ENCODE measurements at regions not wholly inside any gene's neighbourhood (a gene's known extent, or its start where the extent isn't known, plus 50 kb on each side); places are given as distances from the start of the nearest gene placed in this dataset.

DNA sequence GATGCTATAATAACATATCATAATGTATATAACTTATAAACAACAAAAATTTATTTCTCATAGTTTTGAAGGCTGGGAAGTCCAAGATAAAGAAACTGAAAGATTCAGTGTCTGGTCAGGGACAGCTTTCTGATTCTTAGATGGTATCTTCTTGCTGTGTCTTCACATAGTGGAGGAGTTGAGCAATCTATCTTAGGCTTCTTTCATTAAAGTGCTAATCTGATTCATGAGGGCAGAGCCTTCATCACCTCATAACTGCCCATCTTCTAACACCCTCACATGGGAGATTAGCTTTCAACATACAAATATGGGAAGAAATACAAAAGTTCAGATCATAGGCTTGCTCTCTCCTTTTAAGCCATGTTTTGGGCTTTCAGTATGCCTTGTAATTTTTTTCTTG, 774.8 kb upstream of the EPHA6 start:
- Histone ChIP-seq H3K4me1 (ENCODE audit: insufficient read depth) (no peaks in the 10 kb centered on the region), H3K79me2 (replicated peaks; ENCODE audit: insufficient read depth) (no peaks in the 10 kb centered on the region), H3K36me3 (ENCODE audit: insufficient read depth) (no peaks in the 10 kb centered on the region), H4K20me1 (replicated peaks; ENCODE audit: insufficient read depth) (no peaks in the 10 kb centered on the region), H3K27ac (ENCODE audit: low read depth) (no peak overlapping the region), H3F3A (replicated peaks; ENCODE audit: low read depth) (no peaks in the 10 kb centered on the region), H3K9me2 (ENCODE audit: insufficient read depth) (peaks cover 10% of the 10 kb centered on the region; the same call in 1 of the 2 replicates), H3K4me3 (no peak overlapping the region), H2AFZ (0 out of 2 replicates have a peak overlapping the region, but pooled peaks have one; percentile 11), H3K4me2 (no peak overlapping the region), H3K27me3 (ENCODE audit: insufficient read depth) (no peaks in the 10 kb centered on the region)
- DNase-seq (ENCODE audit: low spot score) (no peak), ATAC-seq (no peak)
- Mint-ChIP-seq H3K4me3 (no peak overlapping the region), H3K9me3 (peaks cover 5% of the 10 kb centered on the region; the same call in 2 of the 3 replicates), H3K27me3 (ENCODE audit: insufficient read depth, low read depth, poor library complexity) (peaks cover 3% of the 10 kb centered on the region), H3K27ac (no peak overlapping the region), H3K36me3 (ENCODE audit: low read depth) (peaks cover 13% of the 10 kb centered on the region; the same call in 2 of the 3 replicates), H3K4me1 (no peaks in the 10 kb centered on the region)
- TF ChIP-seq STAT1 (IDR thresholded peaks at IDR 0.05; ENCODE audit: unreplicated experiment): no peak
- TF ChIP-seq EZH2 (IDR thresholded peaks at IDR 0.05; ENCODE audit: low read depth, unreplicated experiment): no peak
- TF ChIP-seq, protein P1, sequence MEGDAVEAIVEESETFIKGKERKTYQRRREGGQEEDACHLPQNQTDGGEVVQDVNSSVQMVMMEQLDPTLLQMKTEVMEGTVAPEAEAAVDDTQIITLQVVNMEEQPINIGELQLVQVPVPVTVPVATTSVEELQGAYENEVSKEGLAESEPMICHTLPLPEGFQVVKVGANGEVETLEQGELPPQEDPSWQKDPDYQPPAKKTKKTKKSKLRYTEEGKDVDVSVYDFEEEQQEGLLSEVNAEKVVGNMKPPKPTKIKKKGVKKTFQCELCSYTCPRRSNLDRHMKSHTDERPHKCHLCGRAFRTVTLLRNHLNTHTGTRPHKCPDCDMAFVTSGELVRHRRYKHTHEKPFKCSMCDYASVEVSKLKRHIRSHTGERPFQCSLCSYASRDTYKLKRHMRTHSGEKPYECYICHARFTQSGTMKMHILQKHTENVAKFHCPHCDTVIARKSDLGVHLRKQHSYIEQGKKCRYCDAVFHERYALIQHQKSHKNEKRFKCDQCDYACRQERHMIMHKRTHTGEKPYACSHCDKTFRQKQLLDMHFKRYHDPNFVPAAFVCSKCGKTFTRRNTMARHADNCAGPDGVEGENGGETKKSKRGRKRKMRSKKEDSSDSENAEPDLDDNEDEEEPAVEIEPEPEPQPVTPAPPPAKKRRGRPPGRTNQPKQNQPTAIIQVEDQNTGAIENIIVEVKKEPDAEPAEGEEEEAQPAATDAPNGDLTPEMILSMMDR (conservative IDR thresholded peaks at IDR 0.05; ENCODE audit: low read depth in 2 of 2): no peak
- TF ChIP-seq ZNF114 (CRISPR knock-in tag; IDR thresholded peaks at IDR 0.05): no peak
- TF ChIP-seq, protein P2, sequence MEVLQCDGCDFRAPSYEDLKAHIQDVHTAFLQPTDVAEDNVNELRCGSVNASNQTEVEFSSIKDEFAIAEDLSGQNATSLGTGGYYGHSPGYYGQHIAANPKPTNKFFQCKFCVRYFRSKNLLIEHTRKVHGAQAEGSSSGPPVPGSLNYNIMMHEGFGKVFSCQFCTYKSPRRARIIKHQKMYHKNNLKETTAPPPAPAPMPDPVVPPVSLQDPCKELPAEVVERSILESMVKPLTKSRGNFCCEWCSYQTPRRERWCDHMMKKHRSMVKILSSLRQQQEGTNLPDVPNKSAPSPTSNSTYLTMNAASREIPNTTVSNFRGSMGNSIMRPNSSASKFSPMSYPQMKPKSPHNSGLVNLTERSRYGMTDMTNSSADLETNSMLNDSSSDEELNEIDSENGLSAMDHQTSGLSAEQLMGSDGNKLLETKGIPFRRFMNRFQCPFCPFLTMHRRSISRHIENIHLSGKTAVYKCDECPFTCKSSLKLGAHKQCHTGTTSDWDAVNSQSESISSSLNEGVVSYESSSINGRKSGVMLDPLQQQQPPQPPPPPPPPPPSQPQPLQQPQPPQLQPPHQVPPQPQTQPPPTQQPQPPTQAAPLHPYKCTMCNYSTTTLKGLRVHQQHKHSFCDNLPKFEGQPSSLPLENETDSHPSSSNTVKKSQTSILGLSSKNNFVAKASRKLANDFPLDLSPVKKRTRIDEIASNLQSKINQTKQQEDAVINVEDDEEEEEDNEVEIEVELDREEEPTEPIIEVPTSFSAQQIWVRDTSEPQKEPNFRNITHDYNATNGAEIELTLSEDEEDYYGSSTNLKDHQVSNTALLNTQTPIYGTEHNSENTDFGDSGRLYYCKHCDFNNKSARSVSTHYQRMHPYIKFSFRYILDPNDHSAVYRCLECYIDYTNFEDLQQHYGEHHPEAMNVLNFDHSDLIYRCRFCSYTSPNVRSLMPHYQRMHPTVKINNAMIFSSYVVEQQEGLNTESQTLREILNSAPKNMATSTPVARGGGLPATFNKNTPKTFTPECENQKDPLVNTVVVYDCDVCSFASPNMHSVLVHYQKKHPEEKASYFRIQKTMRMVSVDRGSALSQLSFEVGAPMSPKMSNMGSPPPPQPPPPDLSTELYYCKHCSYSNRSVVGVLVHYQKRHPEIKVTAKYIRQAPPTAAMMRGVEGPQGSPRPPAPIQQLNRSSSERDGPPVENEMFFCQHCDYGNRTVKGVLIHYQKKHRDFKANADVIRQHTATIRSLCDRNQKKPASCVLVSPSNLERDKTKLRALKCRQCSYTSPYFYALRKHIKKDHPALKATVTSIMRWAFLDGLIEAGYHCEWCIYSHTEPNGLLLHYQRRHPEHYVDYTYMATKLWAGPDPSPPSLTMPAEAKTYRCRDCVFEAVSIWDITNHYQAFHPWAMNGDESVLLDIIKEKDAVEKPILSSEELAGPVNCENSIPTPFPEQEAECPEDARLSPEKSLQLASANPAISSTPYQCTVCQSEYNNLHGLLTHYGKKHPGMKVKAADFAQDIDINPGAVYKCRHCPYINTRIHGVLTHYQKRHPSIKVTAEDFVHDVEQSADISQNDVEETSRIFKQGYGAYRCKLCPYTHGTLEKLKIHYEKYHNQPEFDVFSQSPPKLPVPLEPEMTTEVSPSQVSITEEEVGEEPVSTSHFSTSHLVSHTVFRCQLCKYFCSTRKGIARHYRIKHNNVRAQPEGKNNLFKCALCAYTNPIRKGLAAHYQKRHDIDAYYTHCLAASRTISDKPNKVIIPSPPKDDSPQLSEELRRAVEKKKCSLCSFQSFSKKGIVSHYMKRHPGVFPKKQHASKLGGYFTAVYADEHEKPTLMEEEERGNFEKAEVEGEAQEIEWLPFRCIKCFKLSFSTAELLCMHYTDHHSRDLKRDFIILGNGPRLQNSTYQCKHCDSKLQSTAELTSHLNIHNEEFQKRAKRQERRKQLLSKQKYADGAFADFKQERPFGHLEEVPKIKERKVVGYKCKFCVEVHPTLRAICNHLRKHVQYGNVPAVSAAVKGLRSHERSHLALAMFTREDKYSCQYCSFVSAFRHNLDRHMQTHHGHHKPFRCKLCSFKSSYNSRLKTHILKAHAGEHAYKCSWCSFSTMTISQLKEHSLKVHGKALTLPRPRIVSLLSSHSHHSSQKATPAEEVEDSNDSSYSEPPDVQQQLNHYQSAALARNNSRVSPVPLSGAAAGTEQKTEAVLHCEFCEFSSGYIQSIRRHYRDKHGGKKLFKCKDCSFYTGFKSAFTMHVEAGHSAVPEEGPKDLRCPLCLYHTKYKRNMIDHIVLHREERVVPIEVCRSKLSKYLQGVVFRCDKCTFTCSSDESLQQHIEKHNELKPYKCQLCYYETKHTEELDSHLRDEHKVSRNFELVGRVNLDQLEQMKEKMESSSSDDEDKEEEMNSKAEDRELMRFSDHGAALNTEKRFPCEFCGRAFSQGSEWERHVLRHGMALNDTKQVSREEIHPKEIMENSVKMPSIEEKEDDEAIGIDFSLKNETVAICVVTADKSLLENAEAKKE (CRISPR knock-in tag; IDR thresholded peaks at IDR 0.05): no peak
- no peak for TF ChIP-seq POLR2AphosphoS5 (IDR thresholded peaks at IDR 0.05; ENCODE audit: low read depth)
- no peak for TF ChIP-seq CREB1 (CRISPR knock-in tag; IDR thresholded peaks at IDR 0.05; ENCODE audit: low read depth)
- TF ChIP-seq, protein P3, sequence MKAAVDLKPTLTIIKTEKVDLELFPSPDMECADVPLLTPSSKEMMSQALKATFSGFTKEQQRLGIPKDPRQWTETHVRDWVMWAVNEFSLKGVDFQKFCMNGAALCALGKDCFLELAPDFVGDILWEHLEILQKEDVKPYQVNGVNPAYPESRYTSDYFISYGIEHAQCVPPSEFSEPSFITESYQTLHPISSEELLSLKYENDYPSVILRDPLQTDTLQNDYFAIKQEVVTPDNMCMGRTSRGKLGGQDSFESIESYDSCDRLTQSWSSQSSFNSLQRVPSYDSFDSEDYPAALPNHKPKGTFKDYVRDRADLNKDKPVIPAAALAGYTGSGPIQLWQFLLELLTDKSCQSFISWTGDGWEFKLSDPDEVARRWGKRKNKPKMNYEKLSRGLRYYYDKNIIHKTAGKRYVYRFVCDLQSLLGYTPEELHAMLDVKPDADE (IDR thresholded peaks at IDR 0.05): no peak
- TF ChIP-seq ZNF331 (CRISPR knock-in tag; IDR thresholded peaks at IDR 0.05; ENCODE audit: low read depth): no peak
- TF ChIP-seq NANOG (IDR thresholded peaks at IDR 0.05; ENCODE audit: borderline replicate concordance): no peak
- no peak for TF ChIP-seq JUNB (IDR thresholded peaks at IDR 0.05; ENCODE audit: unreplicated experiment)
- TF ChIP-seq EZH2phosphoT487 (IDR thresholded peaks at IDR 0.05; ENCODE audit: unreplicated experiment): no peak
- no peak for TF ChIP-seq REST (IDR thresholded peaks at IDR 0.05; ENCODE audit: unreplicated experiment)

Measured in GM23338 (cell line).